ENCODE measurements at regions not wholly inside any gene's neighbourhood (a gene's known extent, or its start where the extent isn't known, plus 50 kb on each side); places are given as distances from the start of the nearest gene placed in this dataset.

- TF ChIP-seq CTCF (conservative IDR thresholded peaks at IDR 0.05; ENCODE audit: control insufficient read depth, insufficient read depth, low read depth, low read length) = no peak
- DNase-seq (ENCODE audit: low read depth) = no peak
- no peak overlapping the region for H3K4me3 ChIP-seq (ENCODE audit: control insufficient read depth, low read depth, low read length)
These were observed 293.6 kb downstream of the SOX11 start for GRCh38 chr2:5985536-5986385.

GRCh38 chr2:5986801-5987787 is 294.9 kb downstream of the SOX11 start:
- H3K4me3 ChIP-seq (ENCODE audit: control insufficient read depth, low read depth, low read length) = no peak overlapping the region
- DNase-seq (ENCODE audit: low read depth) = no peak
- TF ChIP-seq CTCF (conservative IDR thresholded peaks at IDR 0.05; ENCODE audit: control insufficient read depth, insufficient read depth, low read depth, low read length) = no peak

GRCh38 chr2:5988120-5988519 is 295.9 kb downstream of the SOX11 start:
- TF ChIP-seq CTCF (conservative IDR thresholded peaks at IDR 0.05; ENCODE audit: control insufficient read depth, insufficient read depth, low read depth, low read length) = no peak
- H3K4me3 ChIP-seq (ENCODE audit: control insufficient read depth, low read depth, low read length) = no peak overlapping the region
- DNase-seq (ENCODE audit: low read depth) = no peak

GRCh38 chr2:5990086-5990485 is 297.9 kb downstream of the SOX11 start:
- no peak for TF ChIP-seq CTCF (conservative IDR thresholded peaks at IDR 0.05; ENCODE audit: control insufficient read depth, insufficient read depth, low read depth, low read length)
- DNase-seq (ENCODE audit: low read depth) = no peak
- no peak overlapping the region for H3K4me3 ChIP-seq (ENCODE audit: control insufficient read depth, low read depth, low read length)

- TF ChIP-seq CTCF (conservative IDR thresholded peaks at IDR 0.05; ENCODE audit: control insufficient read depth, insufficient read depth, low read depth, low read length) = no peak
- no peak for DNase-seq (ENCODE audit: low read depth)
- no peak overlapping the region for H3K4me3 ChIP-seq (ENCODE audit: control insufficient read depth, low read depth, low read length)
These were observed 299.3 kb downstream of the SOX11 start for GRCh38 chr2:5991305-5991968.

GRCh38 chr2:5995832-5996231 is 303.6 kb downstream of the SOX11 start:
- no peak for TF ChIP-seq CTCF (conservative IDR thresholded peaks at IDR 0.05; ENCODE audit: control insufficient read depth, insufficient read depth, low read depth, low read length)
- no peak for DNase-seq (ENCODE audit: low read depth)
- H3K4me3 ChIP-seq (ENCODE audit: control insufficient read depth, low read depth, low read length) = no peak overlapping the region
